SK-N-SH (cell line): ENCODE measurements at regions not wholly inside any gene's neighbourhood (a gene's known extent, or its start where the extent isn't known, plus 50 kb on each side); places are given as distances from the start of the nearest gene placed in this dataset.

Experiments
- CTCF ChIA-PET: fragments of 300-600, 350-600 bp; formaldehyde crosslinking; extraction: SDS; loops from one replicate; lab custom pipeline; 2021; lab: Yijun Ruan, JAX
- POLR2A ChIA-PET: fragments of 350-600 bp; sonication (Branson Sonifier 250); formaldehyde crosslinking; extraction: SDS; loops from one replicate; lab custom pipeline; 2020; ENCODE audit warnings: antibody characterized with exemption, inconsistent platforms; lab: Yijun Ruan, JAX
- DNase-seq: peaks from one replicate; pipeline ENCODE4 v3.0.0; 2012
- H2AFZ ChIP-seq: fragments of 200-600 bp; sonication (generic); 2 replicates; pipeline ENCODE4 v1.8.1; 2016; ENCODE audit warnings: antibody characterized with exemption, mild to moderate bottlenecking, low read depth
- H3F3A ChIP-seq: fragments of 200-600 bp; sonication (generic); replicated peaks from 2 replicates; pipeline ENCODE3; 2016; ENCODE audit warnings: antibody characterized with exemption, mild to moderate bottlenecking; ENCODE audit not compliant: insufficient read depth
- H3K27ac ChIP-seq, 2 experiments: fragments of 200-500 bp in 1 of 2; fragments of 200-600 bp in 1 of 2; sonication (Bioruptor generic) in 1 of 2; sonication (generic), shearing (Covaris generic) in 1 of 2; 2 replicates each; pipeline versions ENCODE4 v1.5.1 to v1.6.1; 2014 to 2016; ENCODE audit warnings: low read depth in 2 of 2, inconsistent platforms in 1 of 2, low read length in 1 of 2, mild to moderate bottlenecking in 1 of 2, mixed read lengths in 1 of 2
- H3K27me3 ChIP-seq: fragments of 200-600 bp; sonication (generic), shearing (Covaris generic); 2 replicates; pipeline ENCODE4 v1.6.1; 2016; ENCODE audit warnings: mixed run types; ENCODE audit not compliant: insufficient read depth
- H3K36me3 ChIP-seq, 2 experiments: fragments of 200-500 bp in 1 of 2; fragments of 200-600 bp in 1 of 2; sonication (Bioruptor generic) in 1 of 2; sonication (generic) in 1 of 2; replicated peaks in 1 of 2; 2 replicates each; pipeline versions ENCODE3 to v1.5.1; 2014 to 2016; ENCODE audit warnings: low read length in 1 of 2, mild to moderate bottlenecking in 1 of 2; ENCODE audit not compliant: insufficient read depth in 2 of 2, control insufficient read depth in 1 of 2
- H3K4me1 ChIP-seq, 2 experiments: fragments of 200-500 bp in 1 of 2; fragments of 200-600 bp in 1 of 2; sonication (Bioruptor generic) in 1 of 2; sonication (generic), shearing (Covaris generic) in 1 of 2; 2 replicates each; pipeline versions ENCODE4 v1.5.1 to v1.6.1; 2014 to 2016; ENCODE audit warnings: low read depth in 1 of 2, low read length in 1 of 2, mixed run types in 1 of 2; ENCODE audit not compliant: insufficient read depth in 2 of 2, control insufficient read depth in 1 of 2
- H3K4me2 ChIP-seq: fragments of 200-600 bp; sonication (generic), shearing (Covaris generic); 2 replicates; pipeline ENCODE4 v1.6.1; 2017; ENCODE audit warnings: mixed run types
- H3K4me3 ChIP-seq, 2 experiments: fragments of 200-500 bp in 1 of 2; fragments of 200-600 bp in 1 of 2; sonication (Bioruptor generic) in 1 of 2; sonication (generic), shearing (Covaris generic) in 1 of 2; 2 replicates each; pipeline versions ENCODE4 v1.5.1 to v1.8.1; 2014 to 2016; ENCODE audit warnings: low read depth in 2 of 2, inconsistent platforms in 1 of 2, low read length in 1 of 2, mild to moderate bottlenecking in 1 of 2, mixed read lengths in 1 of 2, moderate library complexity in 1 of 2
- H3K79me2 ChIP-seq: fragments of 200-600 bp; sonication (generic); 2 replicates; pipeline ENCODE4 v1.8.1; 2017; ENCODE audit warnings: mild to moderate bottlenecking; ENCODE audit not compliant: insufficient read depth
- H3K9ac ChIP-seq: fragments of 200-600 bp; sonication (generic); 2 replicates; pipeline ENCODE4 v1.6.1; 2017; ENCODE audit warnings: mixed run types
- H3K9me2 ChIP-seq: fragments of 200-600 bp; sonication (generic); 2 replicates; pipeline ENCODE4 v1.6.1; 2017; ENCODE audit warnings: mixed run types
- H3K9me3 ChIP-seq: fragments of 200-600 bp; sonication (generic); 2 replicates; pipeline ENCODE4 v1.6.1; 2017; ENCODE audit warnings: mixed run types, mild to moderate bottlenecking, moderate library complexity
- H4K20me1 ChIP-seq: fragments of 200-600 bp; sonication (generic); 2 replicates; pipeline ENCODE4 v1.6.1; 2017; ENCODE audit warnings: mild to moderate bottlenecking, mixed run types; ENCODE audit not compliant: insufficient read depth
- EP300 ChIP-seq, 2 experiments: IDR thresholded peaks; 2 replicates each; pipeline versions ENCODE4 v1.4.0 to v1.6.1; 2012; ENCODE audit warnings: borderline replicate concordance in 1 of 2, low read depth in 1 of 2, low read length in 1 of 2
- EZH2phosphoT487 ChIP-seq: fragments of 200-600 bp; sonication (generic); IDR thresholded peaks from 2 replicates; pipeline ENCODE4 v1.6.1; 2017; ENCODE audit warnings: low read depth, mixed run types, mild to moderate bottlenecking, antibody characterized with exemption, moderate library complexity, borderline replicate concordance
- GABPA ChIP-seq: IDR thresholded peaks from 2 replicates; pipeline ENCODE4 v1.4.0; 2012; ENCODE audit warnings: low read depth, mild to moderate bottlenecking
- GATA2 ChIP-seq: sonication (generic); formaldehyde crosslinking; IDR thresholded peaks from 2 replicates; pipeline ENCODE4 v1.5.0; 2020; ENCODE audit warnings: mild to moderate bottlenecking, missing genetic modification reagents
- MXI1 ChIP-seq: IDR thresholded peaks from 2 replicates; pipeline ENCODE4 v1.6.1; 2012; ENCODE audit warnings: mild to moderate bottlenecking, low read depth, low read length, improper control_type of control experiment
- NFIC ChIP-seq: IDR thresholded peaks from 2 replicates; pipeline ENCODE4 v1.4.0; 2012; ENCODE audit warnings: borderline replicate concordance
- NRF1 ChIP-seq: IDR thresholded peaks from 2 replicates; pipeline ENCODE4 v1.6.1; 2012; ENCODE audit warnings: low read depth, mild to moderate bottlenecking, low read length
- POLR2AphosphoS5 ChIP-seq: IDR thresholded peaks from 2 replicates; pipeline ENCODE4 v1.6.1; 2012; ENCODE audit warnings: low read depth, low read length
- RAD21 ChIP-seq: IDR thresholded peaks from 2 replicates; pipeline ENCODE4 v1.6.1; 2012; ENCODE audit warnings: mild to moderate bottlenecking, low read length
- RCOR1 ChIP-seq: fragments of 150-350 bp; IDR thresholded peaks from 2 replicates; pipeline ENCODE4 v1.6.1; 2017; ENCODE audit warnings: antibody characterized with exemption, low read length
- SIN3A ChIP-seq: IDR thresholded peaks from 2 replicates; pipeline ENCODE4 v1.6.1; 2012; ENCODE audit warnings: low read depth, mild to moderate bottlenecking, low read length, moderate library complexity, borderline replicate concordance
- TEAD4 ChIP-seq: IDR thresholded peaks from 2 replicates; pipeline ENCODE4 v1.4.0; 2012; ENCODE audit warnings: mild to moderate bottlenecking, borderline replicate concordance; ENCODE audit not compliant: insufficient read depth
- YY1 ChIP-seq: IDR thresholded peaks from 2 replicates; pipeline ENCODE4 v1.4.0; 2012; ENCODE audit warnings: low read depth, mild to moderate bottlenecking
- ZBTB33 ChIP-seq: IDR thresholded peaks from 2 replicates; pipeline ENCODE4 v1.4.0; 2012; ENCODE audit warnings: low read depth, borderline replicate concordance
- WGBS: methylation state at CpG from one replicate; pipeline ENCODE4 v1.1.6; 2017; ENCODE audit warnings: low lambda C conversion rate; 5-methylcytosine and 5-hydroxymethylcytosine counted together
- TF ChIP-seq, protein P1 (sequence below): IDR thresholded peaks from 2 replicates; pipeline ENCODE4 v1.6.1; 2012; ENCODE audit warnings: mild to moderate bottlenecking, low read depth, low read length, moderate library complexity
- TF ChIP-seq, protein P2 (sequence below): fragments of 150-350 bp; IDR thresholded peaks from 2 replicates; pipeline ENCODE4 v1.6.1; 2016; ENCODE audit warnings: mild to moderate bottlenecking, low read depth, low read length
- TF ChIP-seq, protein P3 (sequence below): IDR thresholded peaks from 2 replicates; pipeline ENCODE4; 2012

DNA sequence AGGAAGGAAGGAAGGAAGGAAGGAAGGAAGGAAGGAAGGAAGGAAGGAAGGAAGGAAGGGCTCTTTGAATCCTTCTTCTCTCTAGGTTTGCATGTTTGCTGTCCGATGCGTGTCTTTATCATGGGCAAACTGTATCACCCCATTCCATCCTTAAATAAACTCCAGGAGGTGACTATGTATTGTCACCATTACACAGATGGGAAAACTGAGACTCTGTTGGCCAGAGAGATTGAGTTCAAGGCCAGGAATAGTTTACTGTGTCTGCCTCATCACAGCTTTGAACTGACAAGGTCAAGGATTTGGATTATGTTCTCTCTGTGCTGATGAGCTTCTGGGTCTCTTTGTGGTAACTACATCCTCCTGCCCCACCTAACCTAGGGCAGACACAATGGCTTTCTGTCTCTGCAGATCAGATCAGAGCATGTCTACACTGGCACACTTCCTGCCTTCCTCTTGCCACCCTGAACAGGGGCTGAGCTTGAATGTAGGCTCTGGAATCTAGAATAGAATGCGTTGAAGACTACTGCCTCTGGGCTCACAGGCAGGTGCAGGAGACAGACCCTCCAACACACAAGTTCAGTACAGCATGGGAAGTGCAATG, 78.9 kb upstream of the MAP1LC3B2 start (continued):
- no peak for TF ChIP-seq TEAD4
- no peak for TF ChIP-seq RCOR1
- TF ChIP-seq, protein P1, sequence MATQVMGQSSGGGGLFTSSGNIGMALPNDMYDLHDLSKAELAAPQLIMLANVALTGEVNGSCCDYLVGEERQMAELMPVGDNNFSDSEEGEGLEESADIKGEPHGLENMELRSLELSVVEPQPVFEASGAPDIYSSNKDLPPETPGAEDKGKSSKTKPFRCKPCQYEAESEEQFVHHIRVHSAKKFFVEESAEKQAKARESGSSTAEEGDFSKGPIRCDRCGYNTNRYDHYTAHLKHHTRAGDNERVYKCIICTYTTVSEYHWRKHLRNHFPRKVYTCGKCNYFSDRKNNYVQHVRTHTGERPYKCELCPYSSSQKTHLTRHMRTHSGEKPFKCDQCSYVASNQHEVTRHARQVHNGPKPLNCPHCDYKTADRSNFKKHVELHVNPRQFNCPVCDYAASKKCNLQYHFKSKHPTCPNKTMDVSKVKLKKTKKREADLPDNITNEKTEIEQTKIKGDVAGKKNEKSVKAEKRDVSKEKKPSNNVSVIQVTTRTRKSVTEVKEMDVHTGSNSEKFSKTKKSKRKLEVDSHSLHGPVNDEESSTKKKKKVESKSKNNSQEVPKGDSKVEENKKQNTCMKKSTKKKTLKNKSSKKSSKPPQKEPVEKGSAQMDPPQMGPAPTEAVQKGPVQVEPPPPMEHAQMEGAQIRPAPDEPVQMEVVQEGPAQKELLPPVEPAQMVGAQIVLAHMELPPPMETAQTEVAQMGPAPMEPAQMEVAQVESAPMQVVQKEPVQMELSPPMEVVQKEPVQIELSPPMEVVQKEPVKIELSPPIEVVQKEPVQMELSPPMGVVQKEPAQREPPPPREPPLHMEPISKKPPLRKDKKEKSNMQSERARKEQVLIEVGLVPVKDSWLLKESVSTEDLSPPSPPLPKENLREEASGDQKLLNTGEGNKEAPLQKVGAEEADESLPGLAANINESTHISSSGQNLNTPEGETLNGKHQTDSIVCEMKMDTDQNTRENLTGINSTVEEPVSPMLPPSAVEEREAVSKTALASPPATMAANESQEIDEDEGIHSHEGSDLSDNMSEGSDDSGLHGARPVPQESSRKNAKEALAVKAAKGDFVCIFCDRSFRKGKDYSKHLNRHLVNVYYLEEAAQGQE, result no peak
- no peak for TF ChIP-seq SIN3A
- no peak for TF ChIP-seq NRF1
- no peak for TF ChIP-seq RAD21

DNA sequence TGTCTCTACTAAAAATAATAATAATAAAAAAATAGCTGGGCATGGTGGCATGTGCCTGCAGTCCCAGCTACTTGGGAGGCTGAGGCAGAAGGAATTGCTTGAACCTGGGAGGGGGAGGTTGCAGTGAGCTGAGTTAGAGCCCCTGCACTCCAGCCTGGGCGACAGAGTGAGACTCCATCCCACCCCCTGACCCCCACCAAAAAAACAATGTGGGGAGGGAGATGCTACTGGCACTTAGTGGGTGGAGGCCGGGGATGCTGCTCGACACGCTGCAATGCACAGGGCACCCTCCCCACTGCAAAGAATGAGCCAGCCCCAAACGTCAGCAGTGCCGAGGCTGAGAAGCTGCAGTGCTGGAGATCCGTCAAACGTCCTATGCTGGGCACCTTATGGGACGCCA, 77.5 kb upstream of the MAP1LC3B2 start:
- WGBS, result 94% methylated on average over 6 of the region's 9 CpGs
- Histone ChIP-seq H2AFZ (no peak overlapping the region), H3K4me2 (no peak overlapping the region), H3K9me2 (no peaks in the 10 kb centered on the region), H4K20me1 (no peaks in the 10 kb centered on the region), H3K9ac (no peak overlapping the region), H3K79me2 (no peaks in the 10 kb centered on the region), H3K4me1 (no peaks in the 10 kb centered on the region), H3K9me3 (no peaks in the 10 kb centered on the region), H3K4me3 (no peak overlapping the region), H3K27ac (no peak overlapping the region), H3F3A (peaks cover 3% of the 10 kb centered on the region), H3K36me3 (no peaks in the 10 kb centered on the region), H3K27me3 (no peaks in the 10 kb centered on the region)
- ChIA-PET POLR2A (no interaction called here), CTCF (no interaction called here)
- DNase-seq, result no peak
- TF ChIP-seq YY1 (no peak), ZBTB33 (no peak), EP300 (IDR thresholded peaks at IDR 0.05; ENCODE audit: borderline replicate concordance in 1 of 2, low read depth in 1 of 2, low read length in 1 of 2) (no peak), GATA2 (CRISPR knock-in tag) (no peak), EZH2phosphoT487 (no peak), SIN3A (no peak), MXI1 (no peak), POLR2AphosphoS5 (no peak), NFIC (no peak), GABPA (no peak)
- TF ChIP-seq, protein P2, sequence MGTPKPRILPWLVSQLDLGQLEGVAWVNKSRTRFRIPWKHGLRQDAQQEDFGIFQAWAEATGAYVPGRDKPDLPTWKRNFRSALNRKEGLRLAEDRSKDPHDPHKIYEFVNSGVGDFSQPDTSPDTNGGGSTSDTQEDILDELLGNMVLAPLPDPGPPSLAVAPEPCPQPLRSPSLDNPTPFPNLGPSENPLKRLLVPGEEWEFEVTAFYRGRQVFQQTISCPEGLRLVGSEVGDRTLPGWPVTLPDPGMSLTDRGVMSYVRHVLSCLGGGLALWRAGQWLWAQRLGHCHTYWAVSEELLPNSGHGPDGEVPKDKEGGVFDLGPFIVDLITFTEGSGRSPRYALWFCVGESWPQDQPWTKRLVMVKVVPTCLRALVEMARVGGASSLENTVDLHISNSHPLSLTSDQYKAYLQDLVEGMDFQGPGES, result no peak
- TF ChIP-seq, protein P1, result no peak
- TF ChIP-seq, protein P3, sequence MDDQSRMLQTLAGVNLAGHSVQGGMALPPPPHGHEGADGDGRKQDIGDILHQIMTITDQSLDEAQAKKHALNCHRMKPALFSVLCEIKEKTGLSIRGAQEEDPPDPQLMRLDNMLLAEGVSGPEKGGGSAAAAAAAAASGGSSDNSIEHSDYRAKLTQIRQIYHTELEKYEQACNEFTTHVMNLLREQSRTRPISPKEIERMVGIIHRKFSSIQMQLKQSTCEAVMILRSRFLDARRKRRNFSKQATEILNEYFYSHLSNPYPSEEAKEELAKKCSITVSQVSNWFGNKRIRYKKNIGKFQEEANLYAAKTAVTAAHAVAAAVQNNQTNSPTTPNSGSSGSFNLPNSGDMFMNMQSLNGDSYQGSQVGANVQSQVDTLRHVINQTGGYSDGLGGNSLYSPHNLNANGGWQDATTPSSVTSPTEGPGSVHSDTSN, result no peak
